GM21515 (cell line): ENCODE measurements at regions not wholly inside any gene's neighbourhood (a gene's known extent, or its start where the extent isn't known, plus 50 kb on each side); places are given as distances from the start of the nearest gene placed in this dataset.

Source experiments
- ATAC-seq: cut with Tn5 transposase; IDR thresholded peaks from one replicate; pipeline ENCODE4 v1.9.1; 2021; ENCODE audit not compliant: unreplicated experiment

GRCh38 chr2:60064687-60065389 lies 488.6 kb downstream of the BCL11A start:
- ATAC-seq = no peak

- no peak for ATAC-seq
These were observed 494.7 kb downstream of the BCL11A start for GRCh38 chr2:60058781-60059180.

GRCh38 chr2:60054571-60055340 lies 498.7 kb downstream of the BCL11A start:
- no peak for ATAC-seq

GRCh38 chr2:60053791-60054190 lies 499.7 kb downstream of the BCL11A start:
- no peak for ATAC-seq

GRCh38 chr2:60052601-60053000 lies 500.9 kb downstream of the BCL11A start:
- no peak for ATAC-seq

- ATAC-seq = no peak
These were observed 501.5 kb downstream of the BCL11A start for GRCh38 chr2:60051991-60052390.

- ATAC-seq = no peak
These were observed 505.4 kb downstream of the BCL11A start for GRCh38 chr2:60047944-60048525.

- no peak for ATAC-seq
These were observed 506.1 kb downstream of the BCL11A start for GRCh38 chr2:60047347-60047746.

- no peak for ATAC-seq
These were observed 506.9 kb downstream of the BCL11A start for GRCh38 chr2:60046529-60046928.

- ATAC-seq = no peak
These were observed 508.0 kb downstream of the BCL11A start for GRCh38 chr2:60045456-60045855.

GRCh38 chr2:60044484-60044883 lies 509.0 kb downstream of the BCL11A start:
- ATAC-seq = no peak

GRCh38 chr2:60042023-60042422 lies 511.4 kb downstream of the BCL11A start:
- no peak for ATAC-seq

GRCh38 chr2:60033325-60033724 lies 520.1 kb downstream of the BCL11A start:
- ATAC-seq = no peak

GRCh38 chr2:60029566-60029883 lies 523.9 kb downstream of the BCL11A start:
- ATAC-seq = no peak

GRCh38 chr2:60028849-60029565 lies 524.4 kb downstream of the BCL11A start:
- no peak for ATAC-seq

GRCh38 chr2:60025496-60025895 lies 528.0 kb downstream of the BCL11A start:
- ATAC-seq = no peak

- no peak for ATAC-seq
These were observed 530.0 kb downstream of the BCL11A start for GRCh38 chr2:60023256-60023985.

GRCh38 chr2:60007671-60008070 lies 545.8 kb downstream of the BCL11A start:
- no peak for ATAC-seq

GRCh38 chr2:60003076-60003475 lies 550.4 kb downstream of the BCL11A start:
- ATAC-seq = no peak

GRCh38 chr2:60002183-60002867 lies 551.1 kb downstream of the BCL11A start:
- ATAC-seq = no peak
